ENCODE measurements at regions not wholly inside any gene's neighbourhood (a gene's known extent, or its start where the extent isn't known, plus 50 kb on each side); places are given as distances from the start of the nearest gene placed in this dataset.
"Not testable (repeated sequence)": the region's sequence is repeated elsewhere in the genome, so short reads cannot be mapped to it uniquely, and the experiment has no call there.

DNA sequence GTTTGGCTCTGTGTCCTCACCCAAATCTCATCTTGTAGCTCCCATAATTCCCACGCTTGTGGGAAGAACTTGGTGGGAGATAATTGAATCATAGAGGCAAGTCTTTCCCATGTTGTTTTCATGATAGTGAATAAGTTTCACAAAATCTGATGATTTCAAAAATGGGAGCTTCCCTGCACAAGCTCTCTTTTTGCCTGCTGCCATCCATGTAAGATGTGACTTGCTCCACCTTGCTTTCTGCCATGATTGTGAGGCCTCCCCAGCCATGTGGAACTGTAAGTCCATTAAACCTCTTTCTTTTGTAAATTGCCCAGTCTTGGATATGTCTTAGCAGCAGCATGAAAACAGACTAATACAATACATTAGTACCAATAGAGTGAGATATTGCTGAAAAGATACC, 154.9 kb downstream of the DUSP10 start:
- not testable (repeated sequence) for H3K4me3 Mint-ChIP-seq; H3K27me3 Mint-ChIP-seq (ENCODE audit: low read depth in 3 of 3); H3K36me3 Mint-ChIP-seq; H3K4me1 Mint-ChIP-seq; H3K9me3 Mint-ChIP-seq; H3K27ac Mint-ChIP-seq; DNase-seq

GRCh38 chr1:221591250-221591649, 150.6 kb downstream of the DUSP10 start:
- not testable (repeated sequence) for H3K4me3 Mint-ChIP-seq; H3K9me3 Mint-ChIP-seq; H3K27ac Mint-ChIP-seq; H3K36me3 Mint-ChIP-seq; DNase-seq; H3K27me3 Mint-ChIP-seq (ENCODE audit: low read depth in 3 of 3); H3K4me1 Mint-ChIP-seq

DNA sequence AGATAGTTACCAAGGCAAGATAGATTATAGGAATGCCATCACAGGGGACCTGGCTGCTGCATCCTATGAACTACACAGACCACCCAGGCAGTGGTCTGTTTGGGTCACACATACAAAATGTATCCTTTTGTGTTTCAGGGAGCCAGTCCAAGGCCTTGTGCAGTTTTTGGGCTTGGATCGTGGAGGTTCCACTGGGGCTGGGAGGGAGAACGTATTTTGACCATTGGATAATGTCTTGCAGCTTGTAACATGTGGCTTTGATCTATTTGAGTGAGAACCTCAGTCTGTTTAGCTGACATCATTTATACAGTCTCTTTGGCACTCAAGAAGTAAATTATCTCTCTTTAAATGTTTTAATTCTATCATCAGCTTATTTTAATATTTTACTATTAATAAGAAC, 147.3 kb downstream of the DUSP10 start:
- Mint-ChIP-seq H3K27me3 (ENCODE audit: low read depth in 3 of 3) (peaks cover 0 to 2% (median 0%) of the 10 kb centered on the region in 3 donors), H3K27ac (no peak overlapping the region), H3K4me3 (no peak overlapping the region), H3K9me3 (no peaks in the 10 kb centered on the region), H3K36me3 (no peaks in the 10 kb centered on the region), H3K4me1 (no peaks in the 10 kb centered on the region)
- no peak for DNase-seq

DNA sequence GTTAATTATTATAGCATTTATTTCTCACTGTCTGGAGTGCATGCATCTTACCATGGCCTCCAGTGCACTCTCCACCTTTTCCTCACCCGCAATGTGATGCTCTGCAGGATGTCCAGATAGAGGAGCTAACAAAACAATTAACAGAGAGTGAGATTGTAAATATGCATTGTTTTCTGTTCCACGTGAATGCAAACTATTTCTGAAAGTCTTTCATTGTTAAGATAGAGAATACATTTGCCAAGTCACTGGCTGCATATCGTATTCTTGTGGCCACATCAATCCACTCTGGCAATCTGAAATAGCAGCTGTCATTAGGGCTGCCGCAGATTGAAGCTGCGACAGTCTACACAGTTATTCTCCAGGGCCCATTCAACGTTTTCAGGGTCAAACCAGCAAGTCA, 143.8 kb downstream of the DUSP10 start:
- H3K27me3 Mint-ChIP-seq (ENCODE audit: low read depth in 3 of 3): peaks cover 0 to 2% (median 0%) of the 10 kb centered on the region in 3 donors
- H3K4me3 Mint-ChIP-seq: no peak overlapping the region
- no peaks in the 10 kb centered on the region for H3K4me1 Mint-ChIP-seq
- DNase-seq: no peak
- H3K9me3 Mint-ChIP-seq: peaks cover 0 to 2% (median 0%) of the 10 kb centered on the region in 6 donors
- H3K27ac Mint-ChIP-seq: no peak overlapping the region
- H3K36me3 Mint-ChIP-seq: no peaks in the 10 kb centered on the region

- no peak overlapping the region for H3K27ac Mint-ChIP-seq
- H3K27me3 Mint-ChIP-seq (ENCODE audit: low read depth in 3 of 3): peaks cover 0 to 2% (median 2%) of the 10 kb centered on the region in 3 donors
- no peak for DNase-seq
- no peaks in the 10 kb centered on the region for H3K4me1 Mint-ChIP-seq
- no peak overlapping the region for H3K4me3 Mint-ChIP-seq
- peaks cover 0 to 2% (median 0%) of the 10 kb centered on the region in 6 donors for H3K9me3 Mint-ChIP-seq
- H3K36me3 Mint-ChIP-seq: no peaks in the 10 kb centered on the region
Measured at GRCh38 chr1:221601166-221601565, 140.7 kb downstream of the DUSP10 start.

- Mint-ChIP-seq H3K36me3 (no peaks in the 10 kb centered on the region), H3K9me3 (peaks cover 0 to 2% (median 0%) of the 10 kb centered on the region in 6 donors), H3K4me1 (no peaks in the 10 kb centered on the region), H3K27ac (no peak overlapping the region), H3K4me3 (no peak overlapping the region), H3K27me3 (ENCODE audit: low read depth in 3 of 3) (peaks cover 0 to 3% (median 1%) of the 10 kb centered on the region in 3 donors)
- no peak for DNase-seq
Measured at GRCh38 chr1:221602830-221603229, 139.1 kb downstream of the DUSP10 start.

DNA sequence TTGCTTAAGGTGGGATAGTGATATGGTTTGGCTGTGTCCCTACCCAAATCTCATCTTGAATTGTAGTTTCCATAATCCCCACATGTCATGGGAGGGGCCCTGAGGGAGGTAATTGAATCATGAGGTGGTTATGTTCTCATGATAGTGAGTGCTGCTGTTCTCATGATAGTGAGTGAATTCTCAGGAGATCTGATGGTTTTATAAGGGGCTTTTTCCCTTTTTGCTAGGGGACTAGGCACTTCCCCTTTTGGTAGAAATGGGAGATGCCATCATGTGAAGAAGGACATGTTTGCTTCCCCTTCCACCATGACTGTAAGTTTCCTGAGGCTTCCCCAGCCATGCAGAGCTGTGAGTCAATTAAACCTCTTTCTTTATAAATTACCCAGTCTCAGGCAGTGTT, 137.5 kb downstream of the DUSP10 start:
- H3K4me3 Mint-ChIP-seq; H3K27me3 Mint-ChIP-seq (ENCODE audit: low read depth in 3 of 3); H3K27ac Mint-ChIP-seq; H3K36me3 Mint-ChIP-seq; DNase-seq; H3K9me3 Mint-ChIP-seq; H3K4me1 Mint-ChIP-seq: not testable (repeated sequence)

GRCh38 chr1:221604948-221605347, 136.9 kb downstream of the DUSP10 start:
- Mint-ChIP-seq H3K4me3 (no peak overlapping the region), H3K27me3 (ENCODE audit: low read depth in 3 of 3) (peaks cover 0 to 5% (median 3%) of the 10 kb centered on the region in 3 donors), H3K4me1 (no peaks in the 10 kb centered on the region), H3K27ac (no peak overlapping the region), H3K9me3 (peaks cover 0 to 2% (median 0%) of the 10 kb centered on the region in 6 donors), H3K36me3 (no peaks in the 10 kb centered on the region)
- no peak for DNase-seq

DNA sequence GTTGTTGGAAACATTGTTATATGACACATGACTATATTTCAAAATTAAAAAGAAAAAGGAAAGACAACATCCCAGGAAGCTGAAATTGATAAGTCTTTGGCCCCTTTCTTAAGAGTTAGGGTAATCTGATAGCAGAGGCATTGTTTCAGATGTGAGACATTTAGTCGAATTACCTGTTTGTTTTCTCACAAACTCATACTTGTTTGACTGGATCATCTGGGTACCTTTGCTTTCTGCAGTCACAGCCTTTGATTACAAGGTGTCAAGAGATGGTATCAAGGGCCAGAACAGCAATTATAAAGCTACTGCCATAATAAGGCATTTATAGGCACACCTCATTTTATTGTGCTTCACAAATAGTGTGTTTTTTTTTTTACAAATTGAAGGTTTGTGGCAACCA, 136.3 kb downstream of the DUSP10 start:
- no peak for DNase-seq
- Mint-ChIP-seq H3K9me3 (no peaks in the 10 kb centered on the region), H3K4me1 (no peaks in the 10 kb centered on the region), H3K27me3 (ENCODE audit: low read depth in 3 of 3) (peaks cover 0 to 5% (median 3%) of the 10 kb centered on the region in 3 donors), H3K36me3 (no peaks in the 10 kb centered on the region), H3K4me3 (no peak overlapping the region), H3K27ac (no peak overlapping the region)

GRCh38 chr1:221606256-221606655, 135.6 kb downstream of the DUSP10 start:
- Mint-ChIP-seq H3K27me3 (ENCODE audit: low read depth in 3 of 3) (peaks cover 0 to 5% (median 3%) of the 10 kb centered on the region in 3 donors), H3K36me3 (no peaks in the 10 kb centered on the region), H3K27ac (no peak overlapping the region), H3K4me3 (no peak overlapping the region), H3K4me1 (no peaks in the 10 kb centered on the region), H3K9me3 (no peaks in the 10 kb centered on the region)
- no peak for DNase-seq

GRCh38 chr1:221608835-221609320, 133.0 kb downstream of the DUSP10 start:
- H3K36me3 Mint-ChIP-seq: no peaks in the 10 kb centered on the region
- no peak overlapping the region for H3K27ac Mint-ChIP-seq
- H3K9me3 Mint-ChIP-seq: no peaks in the 10 kb centered on the region
- no peak for DNase-seq
- peaks cover 0 to 7% (median 3%) of the 10 kb centered on the region in 3 donors for H3K27me3 Mint-ChIP-seq (ENCODE audit: low read depth in 3 of 3)
- H3K4me1 Mint-ChIP-seq: no peaks in the 10 kb centered on the region
- H3K4me3 Mint-ChIP-seq: no peak overlapping the region

DNA sequence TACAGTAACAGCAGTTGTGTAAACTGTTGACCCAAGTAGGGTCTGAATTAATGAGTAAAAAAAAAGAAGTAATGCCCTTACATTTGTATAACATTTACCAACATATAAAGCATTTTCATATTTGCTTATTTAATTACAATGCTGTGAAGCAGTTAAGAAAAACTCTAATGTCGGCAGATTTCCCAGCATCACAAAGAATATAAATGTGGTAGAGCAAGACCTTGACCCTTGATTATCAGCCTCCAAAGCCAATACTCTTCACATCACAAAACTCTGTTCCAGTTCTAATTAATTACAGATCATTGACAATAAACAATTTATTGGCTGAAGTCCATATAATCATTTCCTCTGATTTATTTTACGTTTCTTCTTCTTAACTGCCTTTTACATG, 130.2 kb downstream of the DUSP10 start:
- H3K36me3 Mint-ChIP-seq: no peaks in the 10 kb centered on the region
- H3K27me3 Mint-ChIP-seq (ENCODE audit: low read depth in 3 of 3): peaks cover 0 to 7% (median 1%) of the 10 kb centered on the region in 3 donors
- no peak for DNase-seq
- H3K9me3 Mint-ChIP-seq: no peaks in the 10 kb centered on the region
- no peak overlapping the region for H3K27ac Mint-ChIP-seq
- H3K4me1 Mint-ChIP-seq: no peaks in the 10 kb centered on the region
- H3K4me3 Mint-ChIP-seq: no peak overlapping the region

GRCh38 chr1:221612047-221612777, 129.7 kb downstream of the DUSP10 start:
- Mint-ChIP-seq H3K36me3 (no peaks in the 10 kb centered on the region), H3K27me3 (ENCODE audit: low read depth in 3 of 3) (peaks cover 0 to 7% (median 1%) of the 10 kb centered on the region in 3 donors), H3K27ac (no peak overlapping the region), H3K4me3 (no peak overlapping the region), H3K9me3 (no peaks in the 10 kb centered on the region), H3K4me1 (no peaks in the 10 kb centered on the region)
- no peak for DNase-seq

GRCh38 chr1:221620437-221621384, 121.2 kb downstream of the DUSP10 start:
- Mint-ChIP-seq H3K9me3 (peaks cover 0 to 5% (median 0%) of the 10 kb centered on the region in 6 donors), H3K27me3 (ENCODE audit: low read depth in 3 of 3) (peaks cover 0 to 3% (median 2%) of the 10 kb centered on the region in 3 donors), H3K36me3 (no peaks in the 10 kb centered on the region), H3K4me1 (no peaks in the 10 kb centered on the region), H3K27ac (no peak overlapping the region), H3K4me3 (no peak overlapping the region)
- DNase-seq: no peak

Measured in immature natural killer cell (primary cell).